ENCODE measurements at regions not wholly inside any gene's neighbourhood (a gene's known extent, or its start where the extent isn't known, plus 50 kb on each side); places are given as distances from the start of the nearest gene placed in this dataset.

GRCh38 chr16:59193637-59194036 is 459.5 kb upstream of the GOT2 start:
- H2AFZ ChIP-seq (ENCODE audit: low read depth, low read length, severe bottlenecking) = no peak overlapping the region

GRCh38 chr16:59192551-59193199 is 458.6 kb upstream of the GOT2 start:
- H3K27me3 ChIP-seq (ENCODE audit: low read length) = no peaks in the 10 kb centered on the region
- no peaks in the 10 kb centered on the region for H3K9me2 ChIP-seq (replicated peaks; ENCODE audit: insufficient read depth, low read length)
- no peak overlapping the region for H3K27ac ChIP-seq (ENCODE audit: low read depth, low read length)
- no peak overlapping the region for H3K9ac ChIP-seq (ENCODE audit: low read length)
- no peaks in the 10 kb centered on the region for H3K36me3 ChIP-seq (ENCODE audit: low read length)
- H3F3A ChIP-seq (ENCODE audit: insufficient read depth) = no peaks in the 10 kb centered on the region
- H3K4me2 ChIP-seq (ENCODE audit: low read depth, low read length, poor library complexity, severe bottlenecking) = no peak overlapping the region
- no peaks in the 10 kb centered on the region for H4K20me1 ChIP-seq (ENCODE audit: low read depth, low read length)
- H3K4me3 ChIP-seq (ENCODE audit: insufficient read depth, low read length, poor library complexity, severe bottlenecking) = no peak overlapping the region
- H3K9me3 ChIP-seq (ENCODE audit: insufficient read depth, low read length) = no peaks in the 10 kb centered on the region
- H2AFZ ChIP-seq (ENCODE audit: low read depth, low read length, severe bottlenecking) = no peak overlapping the region
- no peak for TF ChIP-seq CTCF (IDR thresholded peaks at IDR 0.05; ENCODE audit: insufficient read depth, low read length, poor library complexity, severe bottlenecking)
- no peak for TF ChIP-seq EZH2phosphoT487 (conservative IDR thresholded peaks at IDR 0.05; ENCODE audit: low read length)
- no peaks in the 10 kb centered on the region for H3K79me2 ChIP-seq (ENCODE audit: insufficient read depth, low read length)

More at GRCh38 chr16:59193637-59194036, 459.5 kb upstream of the GOT2 start:
- Histone ChIP-seq H4K20me1 (ENCODE audit: low read depth, low read length) (no peaks in the 10 kb centered on the region), H3F3A (ENCODE audit: insufficient read depth) (no peaks in the 10 kb centered on the region), H3K27ac (ENCODE audit: low read depth, low read length) (no peak overlapping the region), H3K9me3 (ENCODE audit: insufficient read depth, low read length) (no peaks in the 10 kb centered on the region), H3K4me2 (ENCODE audit: low read depth, low read length, poor library complexity, severe bottlenecking) (no peak overlapping the region), H3K9ac (ENCODE audit: low read length) (no peak overlapping the region), H3K9me2 (replicated peaks; ENCODE audit: insufficient read depth, low read length) (no peaks in the 10 kb centered on the region), H3K4me3 (ENCODE audit: insufficient read depth, low read length, poor library complexity, severe bottlenecking) (no peak overlapping the region), H3K27me3 (ENCODE audit: low read length) (no peaks in the 10 kb centered on the region), H3K36me3 (ENCODE audit: low read length) (no peaks in the 10 kb centered on the region), H3K79me2 (ENCODE audit: insufficient read depth, low read length) (no peaks in the 10 kb centered on the region)
- TF ChIP-seq EZH2phosphoT487 (conservative IDR thresholded peaks at IDR 0.05; ENCODE audit: low read length) (no peak), CTCF (IDR thresholded peaks at IDR 0.05; ENCODE audit: insufficient read depth, low read length, poor library complexity, severe bottlenecking) (no peak)

GRCh38 chr16:59190731-59191130 is 456.6 kb upstream of the GOT2 start:
- no peak overlapping the region for H2AFZ ChIP-seq (ENCODE audit: low read depth, low read length, severe bottlenecking)
- no peak overlapping the region for H3K4me3 ChIP-seq (ENCODE audit: insufficient read depth, low read length, poor library complexity, severe bottlenecking)
- no peaks in the 10 kb centered on the region for H3K36me3 ChIP-seq (ENCODE audit: low read length)
- no peaks in the 10 kb centered on the region for H3K79me2 ChIP-seq (ENCODE audit: insufficient read depth, low read length)
- H3K9me2 ChIP-seq (replicated peaks; ENCODE audit: insufficient read depth, low read length) = no peaks in the 10 kb centered on the region
- H3F3A ChIP-seq (ENCODE audit: insufficient read depth) = no peaks in the 10 kb centered on the region
- no peak for TF ChIP-seq EZH2phosphoT487 (conservative IDR thresholded peaks at IDR 0.05; ENCODE audit: low read length)
- TF ChIP-seq CTCF (IDR thresholded peaks at IDR 0.05; ENCODE audit: insufficient read depth, low read length, poor library complexity, severe bottlenecking) = no peak
- no peaks in the 10 kb centered on the region for H4K20me1 ChIP-seq (ENCODE audit: low read depth, low read length)
- H3K27me3 ChIP-seq (ENCODE audit: low read length) = no peaks in the 10 kb centered on the region
- H3K27ac ChIP-seq (ENCODE audit: low read depth, low read length) = no peak overlapping the region
- no peak overlapping the region for H3K4me2 ChIP-seq (ENCODE audit: low read depth, low read length, poor library complexity, severe bottlenecking)
- H3K9ac ChIP-seq (ENCODE audit: low read length) = no peak overlapping the region
- H3K9me3 ChIP-seq (ENCODE audit: insufficient read depth, low read length) = no peaks in the 10 kb centered on the region

Data from SU-DHL-6 (cell line).